ENCODE measurements at regions not wholly inside any gene's neighbourhood (a gene's known extent, or its start where the extent isn't known, plus 50 kb on each side); places are given as distances from the start of the nearest gene placed in this dataset.

DNA sequence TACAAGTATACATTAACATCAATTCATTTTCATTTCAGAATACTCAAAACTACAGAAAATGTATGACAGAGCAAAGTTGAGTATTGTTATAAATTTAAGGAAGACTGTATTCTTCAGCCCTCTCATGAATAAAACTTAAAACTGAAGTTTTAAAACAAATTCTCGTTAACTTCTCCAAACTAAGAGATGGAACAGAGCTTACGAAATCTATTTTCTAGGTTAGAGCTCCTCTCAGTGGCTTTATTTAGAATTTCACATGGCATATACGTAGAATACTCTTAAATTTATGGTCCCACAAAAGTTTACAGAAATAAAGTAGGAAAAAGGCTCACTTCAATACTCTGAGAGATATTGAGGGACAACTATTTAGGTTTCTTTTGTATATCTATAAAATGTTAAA is 612.1 kb downstream of the KCNJ3 start:
- TF ChIP-seq, protein P1, sequence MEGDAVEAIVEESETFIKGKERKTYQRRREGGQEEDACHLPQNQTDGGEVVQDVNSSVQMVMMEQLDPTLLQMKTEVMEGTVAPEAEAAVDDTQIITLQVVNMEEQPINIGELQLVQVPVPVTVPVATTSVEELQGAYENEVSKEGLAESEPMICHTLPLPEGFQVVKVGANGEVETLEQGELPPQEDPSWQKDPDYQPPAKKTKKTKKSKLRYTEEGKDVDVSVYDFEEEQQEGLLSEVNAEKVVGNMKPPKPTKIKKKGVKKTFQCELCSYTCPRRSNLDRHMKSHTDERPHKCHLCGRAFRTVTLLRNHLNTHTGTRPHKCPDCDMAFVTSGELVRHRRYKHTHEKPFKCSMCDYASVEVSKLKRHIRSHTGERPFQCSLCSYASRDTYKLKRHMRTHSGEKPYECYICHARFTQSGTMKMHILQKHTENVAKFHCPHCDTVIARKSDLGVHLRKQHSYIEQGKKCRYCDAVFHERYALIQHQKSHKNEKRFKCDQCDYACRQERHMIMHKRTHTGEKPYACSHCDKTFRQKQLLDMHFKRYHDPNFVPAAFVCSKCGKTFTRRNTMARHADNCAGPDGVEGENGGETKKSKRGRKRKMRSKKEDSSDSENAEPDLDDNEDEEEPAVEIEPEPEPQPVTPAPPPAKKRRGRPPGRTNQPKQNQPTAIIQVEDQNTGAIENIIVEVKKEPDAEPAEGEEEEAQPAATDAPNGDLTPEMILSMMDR (IDR thresholded peaks at IDR 0.05): peak; percentile 41 to 44
- Histone ChIP-seq H3K36me3 (no peaks in the 10 kb centered on the region), H3K27me3 (no peaks in the 10 kb centered on the region), H3K27ac (no peak overlapping the region), H3K9me3 (no peaks in the 10 kb centered on the region), H3K4me3 (no peak overlapping the region), H3K4me1 (no peaks in the 10 kb centered on the region)
- no peak for DNase-seq
- intact Hi-C loops (cut with DNase I; ENCODE audit: low total_unique reads): no loop called here

DNA sequence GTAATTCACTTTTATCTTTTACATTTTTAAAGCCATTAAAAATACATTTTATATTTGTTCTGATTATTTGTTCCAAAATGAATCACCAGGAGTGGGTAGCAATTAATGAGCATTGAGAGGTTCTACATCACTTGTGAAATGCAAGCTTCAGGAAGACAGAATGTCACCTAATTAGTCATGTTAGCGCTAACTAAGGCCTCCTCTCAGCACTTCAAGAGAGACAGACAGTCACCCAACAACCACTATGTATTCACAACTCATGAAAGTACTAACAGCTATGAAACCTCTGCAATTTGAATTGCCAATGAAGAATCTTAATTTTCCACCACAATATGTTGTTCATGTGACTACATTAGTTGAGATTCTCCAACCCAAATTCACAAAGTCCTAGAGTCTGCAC is 611.0 kb downstream of the KCNJ3 start:
- intact Hi-C loops (cut with DNase I; ENCODE audit: low total_unique reads): no loop called here
- TF ChIP-seq, protein P1 (IDR thresholded peaks at IDR 0.05): no peak

DNA sequence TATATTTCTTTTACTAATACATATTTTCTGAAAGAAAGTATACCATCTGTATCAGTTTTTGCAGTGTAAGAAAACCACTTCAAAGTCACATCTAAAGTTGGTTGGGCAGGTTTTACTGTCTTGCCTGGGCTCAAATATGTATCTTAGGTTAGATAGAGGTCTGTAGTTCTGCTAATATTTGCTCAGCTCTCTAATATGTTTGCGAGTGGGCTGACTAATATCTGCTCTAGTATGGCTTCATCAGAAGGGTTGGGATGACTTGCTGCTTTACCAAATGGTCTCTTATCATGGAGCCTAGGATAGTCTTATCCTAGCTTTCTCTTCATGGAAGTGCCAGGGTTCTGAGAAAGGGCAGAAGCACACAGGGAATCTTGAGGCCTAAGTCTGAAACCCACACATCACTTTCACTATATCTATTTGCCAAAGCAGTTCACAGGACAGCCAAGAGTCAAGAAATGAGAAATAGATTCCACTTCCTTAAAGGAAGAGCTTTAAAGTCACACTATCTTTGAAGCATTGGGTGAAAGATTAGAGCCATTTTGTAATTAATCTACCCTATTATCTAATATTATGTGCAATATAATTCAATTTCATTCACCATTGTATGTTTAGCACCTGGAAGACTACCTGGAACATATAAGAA is 610.0 kb downstream of the KCNJ3 start:
- H3K4me3 ChIP-seq: no peak overlapping the region
- intact Hi-C loops (cut with DNase I; ENCODE audit: low total_unique reads): no loop called here

More for the DNA sequence above, 611.0 kb downstream of the KCNJ3 start:
- Histone ChIP-seq H3K27ac (no peak overlapping the region), H3K4me1 (no peaks in the 10 kb centered on the region), H3K36me3 (no peaks in the 10 kb centered on the region), H3K4me3 (no peak overlapping the region), H3K27me3 (no peaks in the 10 kb centered on the region), H3K9me3 (no peaks in the 10 kb centered on the region)
- no peak for DNase-seq

DNA sequence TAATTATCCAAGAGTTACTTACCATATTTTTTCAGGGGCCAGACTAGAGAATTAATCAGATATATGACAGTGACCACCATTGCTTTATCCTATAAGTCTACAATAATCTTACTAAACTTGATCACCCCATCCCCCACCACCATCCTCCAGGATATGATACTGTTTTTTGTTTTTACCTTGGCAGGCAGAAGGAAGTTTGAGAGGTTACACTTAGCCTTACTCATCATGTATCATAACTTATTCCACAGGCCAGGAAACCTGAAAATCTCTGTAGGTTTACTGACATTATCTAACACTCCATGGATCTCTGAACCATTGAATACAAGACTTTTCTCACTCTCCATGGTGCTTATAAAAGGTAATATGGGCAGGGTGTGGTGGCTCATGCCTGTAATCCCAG is 602.7 kb downstream of the KCNJ3 start:
- TF ChIP-seq, protein P1 (IDR thresholded peaks at IDR 0.05): no peak
- H3K4me3 ChIP-seq: no peak overlapping the region
- intact Hi-C loops (cut with DNase I; ENCODE audit: low total_unique reads): no loop called here

More for the DNA sequence above, 610.0 kb downstream of the KCNJ3 start:
- no peak for DNase-seq
- H3K4me1 ChIP-seq: no peaks in the 10 kb centered on the region
- no peaks in the 10 kb centered on the region for H3K9me3 ChIP-seq
- TF ChIP-seq, protein P1 (IDR thresholded peaks at IDR 0.05): no peak
- no peaks in the 10 kb centered on the region for H3K27me3 ChIP-seq
- H3K27ac ChIP-seq: no peak overlapping the region
- H3K36me3 ChIP-seq: no peaks in the 10 kb centered on the region

DNA sequence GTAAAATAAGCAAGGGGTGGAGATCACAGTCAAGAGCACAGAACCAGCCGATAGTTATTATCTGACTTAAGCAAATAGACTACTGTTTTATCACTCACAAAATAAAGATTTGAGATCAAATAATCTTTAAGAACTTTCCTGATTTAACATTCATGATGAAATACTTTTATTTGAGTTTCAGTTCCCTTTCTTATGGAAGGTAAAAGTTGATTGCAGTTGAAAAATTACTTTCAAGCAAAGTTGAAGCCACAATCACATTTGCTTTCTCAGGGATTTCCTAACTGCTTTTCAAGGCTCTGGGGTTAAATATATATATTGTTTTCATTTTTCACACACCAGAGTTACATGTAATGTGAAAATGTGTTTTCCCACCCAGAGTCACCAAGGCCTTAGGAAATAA is 599.5 kb downstream of the KCNJ3 start:
- intact Hi-C loops (cut with DNase I; ENCODE audit: low total_unique reads): no loop called here
- Histone ChIP-seq H3K27me3 (no peaks in the 10 kb centered on the region), H3K27ac (no peak overlapping the region), H3K9me3 (no peaks in the 10 kb centered on the region), H3K4me1 (no peaks in the 10 kb centered on the region), H3K4me3 (no peak overlapping the region), H3K36me3 (no peaks in the 10 kb centered on the region)
- DNase-seq: no peak
- TF ChIP-seq, protein P1 (IDR thresholded peaks at IDR 0.05): no peak

More for the DNA sequence above, 602.7 kb downstream of the KCNJ3 start:
- no peaks in the 10 kb centered on the region for H3K4me1 ChIP-seq
- H3K27ac ChIP-seq: no peak overlapping the region
- H3K9me3 ChIP-seq: no peaks in the 10 kb centered on the region
- no peaks in the 10 kb centered on the region for H3K27me3 ChIP-seq
- no peak for DNase-seq
- H3K36me3 ChIP-seq: no peaks in the 10 kb centered on the region

DNA sequence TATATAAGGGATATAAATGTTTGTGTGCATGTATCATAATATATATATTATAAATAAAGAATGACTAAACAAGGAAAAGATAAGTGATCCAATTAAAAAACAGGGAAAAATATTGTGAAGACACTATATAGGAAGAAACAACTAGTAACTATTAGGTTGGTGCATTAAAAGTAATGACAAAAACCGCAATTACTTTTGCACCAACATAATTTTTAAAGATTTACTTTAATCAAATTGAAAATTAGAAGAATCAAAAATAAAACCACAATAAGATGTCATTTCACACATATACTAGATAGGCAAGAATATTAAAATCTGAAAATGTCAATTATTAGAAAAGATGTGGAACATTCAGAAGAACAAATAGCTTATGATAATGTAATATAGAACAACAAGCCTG is 595.9 kb downstream of the KCNJ3 start:
- no peak for DNase-seq
- H3K9me3 ChIP-seq: peaks cover 0 to 4% (median 0%) of the 10 kb centered on the region in 3 donors
- intact Hi-C loops (cut with DNase I; ENCODE audit: low total_unique reads): no loop called here
- TF ChIP-seq, protein P1 (IDR thresholded peaks at IDR 0.05): no peak
- H3K36me3 ChIP-seq: no peaks in the 10 kb centered on the region
- no peaks in the 10 kb centered on the region for H3K4me1 ChIP-seq
- H3K27ac ChIP-seq: no peak overlapping the region
- H3K4me3 ChIP-seq: no peak overlapping the region
- no peaks in the 10 kb centered on the region for H3K27me3 ChIP-seq
